ENCODE measurements at regions not wholly inside any gene's neighbourhood (a gene's known extent, or its start where the extent isn't known, plus 50 kb on each side); places are given as distances from the start of the nearest gene placed in this dataset.
A peak's percentile ranks its signal among the peaks of the same experiment; 100 is the strongest.

DNA sequence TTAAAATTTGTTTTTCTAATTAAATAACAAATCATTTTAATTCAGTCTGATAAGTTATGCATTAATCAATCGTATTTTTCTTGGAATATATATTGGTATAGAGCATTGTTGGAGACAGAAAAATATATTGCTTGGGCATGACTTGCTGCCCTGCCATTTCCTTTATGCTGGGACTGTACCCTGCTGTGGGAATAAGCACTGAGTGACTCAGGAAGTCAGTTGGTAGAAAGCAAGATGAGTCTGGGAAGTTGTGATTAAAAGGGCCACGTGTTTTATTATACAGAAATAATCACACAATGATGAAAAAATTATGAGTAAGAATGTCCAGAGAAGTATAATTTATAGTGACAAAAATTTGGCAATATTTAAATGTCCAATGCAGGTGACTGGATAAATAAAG lies 139.5 kb downstream of the KIF18A start:
- DNase-seq, result peak; percentile 26

GRCh38 chr11:27965559-27965958 lies 142.4 kb downstream of the KIF18A start:
- DNase-seq, result peak; percentile 49

DNA sequence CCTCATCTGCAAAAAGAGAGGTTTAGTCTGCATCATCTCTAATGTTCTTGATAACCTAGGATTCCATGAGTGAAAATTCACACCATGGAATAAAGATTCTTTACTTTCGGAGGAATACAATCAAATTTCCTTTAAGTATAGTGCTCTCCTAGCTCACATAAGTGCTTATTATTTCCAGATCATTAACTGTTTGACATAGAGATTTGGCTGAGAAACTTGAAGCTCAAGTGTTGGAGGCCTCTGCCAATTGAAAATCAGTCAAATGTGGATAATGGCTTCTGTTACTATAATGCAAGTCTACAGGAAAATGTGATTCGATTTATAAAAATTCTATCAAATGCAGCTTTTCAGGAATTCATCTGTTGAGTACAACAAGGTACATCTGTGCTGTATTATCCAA lies 144.6 kb downstream of the KIF18A start:
- no peak for DNase-seq

- DNase-seq, result no peak
Measured at GRCh38 chr11:27949951-27950738, 157.8 kb downstream of the KIF18A start.

DNA sequence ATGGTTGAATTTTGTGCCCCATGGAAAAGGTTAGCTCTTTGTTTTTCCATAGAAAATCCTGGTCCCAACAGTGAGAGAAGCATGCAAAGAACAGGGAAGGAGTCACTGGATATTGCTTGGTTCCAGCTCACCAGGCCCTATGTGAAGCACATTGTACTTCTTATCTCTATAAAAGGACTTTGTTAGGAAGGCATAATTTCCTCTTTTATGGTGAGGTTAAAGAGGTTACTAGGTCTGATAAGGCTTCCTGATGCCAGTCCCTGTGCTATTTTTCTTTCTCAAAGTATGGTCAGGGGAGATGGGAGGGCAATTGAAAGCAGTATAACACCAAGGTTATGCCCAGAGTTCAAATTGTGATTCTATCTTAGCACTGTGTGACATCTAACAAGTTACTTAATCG lies 162.6 kb downstream of the KIF18A start:
- DNase-seq, result no peak

DNA sequence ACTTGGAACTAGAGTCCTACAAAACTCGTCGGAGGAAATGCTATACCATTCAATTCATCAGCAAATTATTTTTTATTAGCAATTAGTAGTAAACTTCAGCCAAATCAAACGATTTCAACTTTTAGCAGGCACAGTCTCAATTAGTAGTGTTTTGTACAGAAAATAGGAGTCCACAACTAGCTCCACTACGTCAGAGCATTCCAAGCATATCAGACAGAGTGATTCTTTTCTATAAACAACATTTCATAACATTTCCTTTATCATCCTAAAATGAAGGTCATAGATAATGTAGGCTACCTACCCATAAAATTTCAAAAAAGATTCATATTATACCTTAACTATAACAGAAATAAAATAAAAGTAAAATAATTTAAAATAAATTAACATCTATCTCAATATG lies 169.9 kb downstream of the KIF18A start:
- DNase-seq, result no peak

- DNase-seq, result peak; percentile 99
Measured at GRCh38 chr11:27934830-27935145, 173.2 kb downstream of the KIF18A start.

DNA sequence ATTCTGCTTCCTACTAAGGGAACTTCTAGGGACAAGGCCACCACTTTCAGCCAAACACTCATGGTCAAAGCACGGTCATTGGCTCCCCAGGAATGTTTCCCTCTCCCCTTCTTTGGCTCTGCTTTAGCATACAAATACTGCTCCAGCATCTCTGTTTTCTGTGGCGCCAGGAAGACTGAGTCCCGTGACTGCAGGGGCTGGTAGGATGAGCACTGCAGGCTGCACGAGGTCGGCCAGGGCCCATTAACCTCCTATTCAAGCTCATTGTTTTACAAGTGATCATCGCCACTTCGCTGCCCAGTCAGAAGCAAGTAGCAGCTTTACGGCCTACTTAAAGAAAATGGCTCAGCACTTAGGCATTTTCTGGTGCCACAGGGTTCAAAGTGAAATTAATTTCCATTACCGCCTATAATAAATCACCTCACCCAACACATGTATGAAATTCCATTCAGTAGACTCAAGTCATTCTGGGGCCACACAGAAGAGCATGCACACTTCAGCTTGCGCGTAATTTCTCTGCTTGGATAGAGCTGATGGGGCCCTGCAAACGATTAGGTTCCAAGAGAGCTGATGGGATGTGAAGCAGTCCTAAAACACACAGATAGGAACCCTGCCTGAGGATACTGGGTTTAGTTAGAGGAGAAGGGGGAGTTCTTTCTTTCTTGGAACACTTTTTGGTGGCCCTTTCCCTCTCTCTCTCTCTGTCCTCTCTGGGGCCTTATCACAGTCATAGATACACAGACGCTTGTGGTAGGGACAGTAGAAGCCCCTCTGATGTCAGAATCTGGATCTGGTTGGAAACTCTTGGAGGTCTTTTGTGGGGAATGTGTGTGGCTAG lies 173.7 kb downstream of the KIF18A start:
- DNase-seq, result peak; percentile 100

DNA sequence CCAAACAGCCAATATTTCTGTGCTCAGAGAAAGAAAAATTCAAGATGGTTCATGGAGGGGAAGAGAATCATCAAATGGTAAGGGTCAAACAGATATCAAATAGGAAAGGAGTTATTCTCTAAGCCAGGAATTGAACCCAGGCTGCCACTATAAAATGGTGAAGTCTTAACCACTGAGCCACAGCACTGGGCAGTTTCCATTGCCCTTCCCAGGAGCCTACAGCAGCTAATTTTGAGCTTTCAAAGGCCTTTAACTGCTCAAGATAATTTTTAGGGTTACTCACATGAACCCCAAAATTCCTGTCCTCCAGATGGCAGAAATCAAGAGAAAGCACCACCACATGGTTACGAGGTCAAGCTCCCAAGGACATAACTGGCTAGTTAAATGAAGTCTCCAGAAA lies 176.2 kb downstream of the KIF18A start:
- DNase-seq, result no peak

- no peak for DNase-seq
Measured at GRCh38 chr11:27930946-27931345, 177.0 kb downstream of the KIF18A start.

DNA sequence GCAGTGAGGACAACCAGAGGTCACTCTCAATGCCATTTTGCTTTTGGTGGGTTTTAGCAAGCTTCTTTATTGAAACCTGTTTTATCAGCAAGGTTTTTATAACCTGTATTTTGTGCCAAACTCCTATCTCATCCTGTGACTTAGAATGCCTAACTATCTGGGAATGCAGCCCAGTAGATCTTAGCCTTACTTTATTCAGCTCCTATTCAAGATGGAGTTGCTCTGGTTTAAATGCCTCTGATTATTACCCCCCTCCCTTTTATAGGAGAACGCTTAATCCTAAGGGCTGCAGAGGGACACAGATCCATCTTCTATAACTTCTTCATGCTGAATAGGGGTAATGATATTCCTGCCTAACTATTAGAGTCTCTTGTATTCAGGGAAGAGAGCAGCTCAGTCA lies 179.1 kb downstream of the KIF18A start:
- no peak for DNase-seq

GRCh38 chr11:27926981-27927481 lies 180.9 kb downstream of the KIF18A start:
- peak; percentile 100 for DNase-seq

GRCh38 chr11:27926486-27926885 lies 181.5 kb downstream of the KIF18A start:
- peak; percentile 77 for DNase-seq

DNA sequence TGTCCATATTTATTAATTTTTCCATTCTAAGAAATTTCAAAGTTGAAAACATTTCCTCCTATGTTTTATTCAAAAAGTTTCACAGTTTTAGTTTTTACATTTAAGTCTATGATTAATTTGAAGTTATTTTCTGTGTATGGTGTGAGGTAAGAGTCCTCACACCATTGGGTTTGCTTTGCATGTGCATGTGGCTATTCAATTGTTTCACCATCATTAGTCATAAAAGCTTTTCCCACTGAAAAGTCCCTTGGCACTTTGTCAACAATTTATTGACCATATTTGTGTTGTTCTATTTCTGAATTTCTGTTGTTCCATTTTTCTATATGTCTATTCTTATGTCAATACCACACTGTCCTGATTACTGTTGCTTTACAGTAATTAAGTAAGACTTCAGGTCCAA lies 186.5 kb downstream of the KIF18A start:
- no peak for DNase-seq

- peak; percentile 44 for DNase-seq
Measured at GRCh38 chr11:27916541-27917100, 191.3 kb downstream of the KIF18A start.

GRCh38 chr11:27914080-27914479 lies 193.9 kb downstream of the KIF18A start:
- DNase-seq, result peak; percentile 68

DNA sequence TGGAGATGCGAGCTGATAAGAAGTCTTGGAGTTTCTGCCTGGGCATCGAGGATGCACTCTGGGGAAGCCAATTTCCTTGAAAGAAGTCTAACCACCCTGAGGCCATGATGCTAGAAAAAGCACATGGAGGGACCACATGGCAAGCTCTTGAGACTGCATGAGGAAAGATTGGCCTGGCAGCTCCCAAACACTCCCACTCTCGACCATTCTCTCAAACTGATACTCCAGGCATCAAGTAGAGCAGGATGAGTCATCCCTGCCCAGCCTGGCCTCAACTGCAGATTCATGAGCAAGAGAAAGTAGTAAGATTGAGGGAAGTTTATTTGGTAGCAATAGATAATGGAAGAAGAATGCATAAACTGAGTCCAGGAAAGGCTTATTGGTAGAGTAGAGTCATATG lies 194.3 kb downstream of the KIF18A start:
- DNase-seq, result peak; percentile 70

- no peak for DNase-seq
Measured at GRCh38 chr11:27912916-27913315, 195.0 kb downstream of the KIF18A start.

- peak; percentile 94 for DNase-seq
Measured at GRCh38 chr11:27910186-27910931, 197.6 kb downstream of the KIF18A start.

DNA sequence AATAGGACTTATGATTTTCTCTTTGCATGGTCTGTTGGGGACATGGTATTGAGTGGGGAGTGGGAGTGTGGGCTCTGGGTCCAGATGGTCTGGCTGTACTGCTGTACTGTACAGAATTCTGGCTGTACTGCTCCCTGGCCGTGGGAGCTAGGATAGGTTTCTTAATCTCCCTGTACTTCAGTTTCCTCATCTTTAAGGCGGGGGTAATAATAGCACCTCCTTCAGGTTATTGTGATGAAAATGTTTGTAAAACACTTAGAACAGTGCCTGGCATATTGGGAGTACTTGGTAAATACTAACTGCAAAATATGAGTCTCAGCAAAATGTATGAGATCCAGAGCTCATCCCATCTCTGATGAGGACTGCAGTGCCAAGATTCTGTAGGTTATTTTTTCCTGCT lies 198.6 kb downstream of the KIF18A start:
- no peak for DNase-seq

GRCh38 chr11:27908621-27909020 lies 199.3 kb downstream of the KIF18A start:
- DNase-seq, result no peak

GRCh38 chr11:27907530-27907929 lies 200.4 kb downstream of the KIF18A start:
- DNase-seq, result peak; percentile 62

GRCh38 chr11:27907091-27907490 lies 200.9 kb downstream of the KIF18A start:
- DNase-seq, result no peak

Data from fibroblast of skin of right biceps (primary cell).